Stimulated activated CD4-positive, alpha-beta T cell treated with anti-CD3 and anti-CD28 coated beads, Interleukin-1b, Interleukin-23, amount 100 ng/mL, for 48 hours (primary cell): ENCODE measurements at regions not wholly inside any gene's neighbourhood (a gene's known extent, or its start where the extent isn't known, plus 50 kb on each side); places are given as distances from the start of the nearest gene placed in this dataset.

Experiments used
- DNase-seq: peaks from one replicate; pipeline ENCODE4 v3.0.0-alpha.2; 2020

DNA sequence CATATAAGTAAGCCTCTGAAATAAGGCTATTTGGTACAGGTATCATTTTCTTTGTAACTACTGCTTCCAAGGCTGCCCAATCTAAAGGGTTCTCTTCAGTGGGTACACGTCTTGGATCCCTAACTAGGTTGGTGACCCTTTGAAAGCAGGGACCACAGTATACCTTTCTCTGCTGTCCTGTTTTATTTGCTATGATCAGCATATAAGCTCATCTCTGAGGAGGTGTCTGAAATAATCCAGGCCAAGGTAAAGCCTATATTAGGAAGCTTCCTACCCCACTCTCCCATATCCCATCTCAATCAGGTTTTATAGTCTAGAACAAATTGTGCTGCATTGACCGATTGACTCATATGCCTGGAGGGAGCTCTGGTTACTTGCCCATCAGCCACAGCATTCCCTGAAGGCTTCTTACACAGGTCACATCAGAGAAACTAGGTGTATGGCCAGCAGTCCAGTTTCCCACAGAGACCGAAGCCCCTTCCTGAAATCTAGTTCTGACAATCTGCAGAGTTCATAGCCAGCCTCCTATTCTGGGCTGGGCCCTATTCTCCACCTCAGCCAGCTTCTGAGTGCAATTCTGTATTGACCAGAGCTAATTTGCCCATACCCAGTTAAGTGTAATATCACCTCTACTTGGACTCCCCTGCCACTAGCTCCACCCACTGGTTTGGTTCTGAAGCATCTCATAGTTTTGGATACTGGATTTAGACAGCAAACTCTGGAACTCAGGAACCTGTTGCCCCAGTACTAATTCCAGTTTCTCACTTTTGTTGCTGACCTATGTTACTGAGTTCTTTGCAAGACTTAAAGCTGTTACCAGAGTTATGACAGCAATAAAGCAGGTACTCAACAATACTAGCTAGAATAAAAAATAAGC, 62.1 kb upstream of the ARHGAP20 start:
- no peak for DNase-seq

DNA sequence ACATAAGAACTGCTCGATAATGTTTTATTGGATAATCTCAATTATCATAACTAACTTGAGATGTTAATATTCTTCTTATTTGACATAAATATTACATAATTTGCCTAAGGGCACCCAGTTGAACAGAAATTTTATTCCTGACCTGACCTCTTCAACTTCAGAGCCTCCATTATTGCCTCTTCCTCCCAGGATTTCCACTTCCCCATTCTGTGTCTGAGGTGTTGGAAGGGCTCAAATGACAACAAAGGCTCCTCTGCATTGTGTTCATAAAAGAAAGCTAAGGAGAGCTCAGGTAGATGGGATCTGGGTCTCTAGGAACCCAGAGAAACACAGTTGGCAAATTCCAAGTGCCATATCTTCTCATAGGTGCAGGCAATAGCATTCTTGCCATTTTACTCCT, 61.2 kb upstream of the ARHGAP20 start:
- no peak for DNase-seq

DNA sequence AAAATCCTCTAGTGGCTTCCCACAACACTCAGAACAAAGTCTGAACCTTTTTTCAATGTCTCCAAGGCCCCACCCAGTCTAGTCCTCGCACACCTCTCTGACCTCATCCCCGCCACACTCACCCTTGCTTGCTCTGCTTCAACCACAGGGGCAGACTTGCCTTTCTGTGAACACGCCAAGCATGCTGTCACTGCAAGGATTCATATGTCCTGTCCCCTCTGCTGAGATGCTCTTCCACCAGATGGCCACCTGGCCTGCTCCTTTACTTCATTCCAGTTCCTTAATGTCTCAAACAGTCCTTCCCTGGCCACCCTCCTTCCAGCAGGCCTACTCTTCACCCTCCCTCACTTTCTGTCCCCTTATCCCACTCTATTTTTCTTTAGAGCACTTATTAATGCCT, 60.6 kb upstream of the ARHGAP20 start:
- no peak for DNase-seq

DNA sequence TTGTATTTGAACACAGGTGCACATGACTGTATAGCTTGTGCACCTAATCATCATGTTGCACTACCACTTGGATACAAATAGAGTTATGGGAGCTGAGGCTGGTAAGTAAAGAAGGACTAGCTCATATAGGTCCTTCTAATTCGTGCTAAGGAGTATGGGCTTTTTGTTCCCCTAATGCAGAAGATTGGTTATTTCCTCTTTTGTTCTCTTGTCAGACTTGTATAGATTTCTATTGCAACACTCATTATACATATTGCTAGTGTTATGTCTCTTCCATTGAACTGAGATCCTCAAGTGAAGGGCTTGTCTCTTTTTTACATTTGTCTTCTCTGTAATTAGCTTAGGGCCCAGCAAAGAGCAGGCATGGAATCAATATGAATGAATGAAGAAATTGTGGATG, 54.1 kb upstream of the ARHGAP20 start:
- DNase-seq: no peak

DNA sequence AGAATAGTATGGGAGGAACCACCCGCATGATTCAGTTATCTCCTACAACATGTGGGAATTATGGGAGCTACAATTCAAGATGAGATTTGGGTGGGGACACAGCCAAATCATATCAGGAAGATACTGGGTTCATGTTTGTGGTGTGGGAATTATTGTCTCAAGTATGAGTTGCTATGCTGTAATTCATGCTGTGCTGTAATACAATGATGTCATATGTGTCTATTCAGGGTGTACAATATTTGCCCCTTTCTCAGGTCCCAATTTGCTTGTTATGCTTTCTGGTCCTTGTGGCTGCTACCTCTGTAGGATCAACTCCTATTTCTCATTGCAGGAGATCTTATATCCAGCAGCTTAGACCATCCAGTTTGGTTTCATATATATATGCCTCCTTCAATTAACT, 52.2 kb upstream of the ARHGAP20 start:
- DNase-seq: no peak

DNA sequence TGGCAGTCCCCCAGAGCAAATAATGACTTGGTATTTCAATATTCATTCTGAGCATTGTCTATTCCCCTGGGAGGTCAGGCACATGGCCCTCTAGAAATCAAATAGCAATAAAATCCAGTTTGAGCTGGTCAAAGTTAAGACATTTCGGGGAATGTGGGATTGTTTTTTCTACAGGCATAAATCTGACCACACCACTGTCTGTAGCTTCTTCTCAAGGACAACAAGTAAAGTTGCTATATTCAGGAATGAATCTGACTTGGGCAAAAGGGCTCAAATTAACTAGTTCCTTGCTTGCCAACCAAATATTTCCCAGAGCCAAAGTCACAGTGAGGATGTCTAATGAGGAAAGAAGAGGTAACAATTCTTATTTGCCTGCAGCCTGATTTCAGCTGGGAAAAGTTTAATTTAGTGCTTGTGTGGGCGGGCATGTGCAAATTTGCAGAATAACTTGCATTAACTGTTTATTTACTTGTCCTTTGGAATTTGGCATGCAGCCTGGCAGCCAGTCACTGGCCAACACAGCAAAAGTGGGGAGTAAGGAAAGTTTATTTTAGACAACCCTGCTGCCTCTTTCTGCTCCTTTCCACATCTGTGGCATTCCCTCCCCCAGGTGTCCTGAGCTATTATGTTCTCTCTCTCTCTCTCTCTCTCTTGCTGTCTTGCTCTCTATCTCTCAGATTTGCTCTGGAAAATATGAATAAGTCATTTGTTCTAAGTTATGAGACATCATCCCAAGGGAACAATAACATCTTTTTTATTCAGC, 51.2 kb upstream of the ARHGAP20 start:
- no peak for DNase-seq

DNA sequence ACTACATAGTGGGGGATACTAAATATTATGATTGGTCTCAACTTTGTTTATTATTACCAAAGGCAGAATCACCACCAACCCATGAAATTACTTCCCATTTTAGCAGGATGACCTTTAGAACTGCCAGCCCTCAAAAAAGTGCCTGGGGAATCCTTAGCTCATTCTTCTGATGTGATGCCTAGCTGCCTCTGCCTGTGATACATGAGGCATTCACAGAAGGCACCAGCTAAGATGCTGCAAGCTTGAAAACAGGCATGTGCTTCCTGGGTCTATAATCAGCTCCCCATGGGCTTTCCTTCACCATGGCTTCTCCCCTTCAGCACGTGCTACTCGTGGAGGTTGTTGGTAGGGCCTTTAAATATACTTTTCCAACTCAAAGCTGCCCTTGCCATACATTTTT, 50.4 kb upstream of the ARHGAP20 start:
- no peak for DNase-seq
